OCI-LY3 (cell line): ENCODE measurements at regions not wholly inside any gene's neighbourhood (a gene's known extent, or its start where the extent isn't known, plus 50 kb on each side); places are given as distances from the start of the nearest gene placed in this dataset.

Source experiments
- H2AFZ ChIP-seq: fragments of 200-600, 300-600 bp; shearing (Covaris generic); 2 replicates; pipeline ENCODE4 v1.6.0; 2014; ENCODE audit warnings: antibody characterized with exemption, low read depth, low read length
- H3K27ac ChIP-seq: fragments of 200-600, 300-600 bp; sonication (generic); 2 replicates; pipeline ENCODE4 v1.5.1; 2014; ENCODE audit warnings: mild to moderate bottlenecking, low read length, moderate library complexity, mixed read lengths
- H3K27me3 ChIP-seq: fragments of 200-600, 300-600 bp; sonication (generic); 2 replicates; pipeline ENCODE4 v1.6.1; 2014; ENCODE audit warnings: low read depth, low read length, mixed read lengths
- H3K36me3 ChIP-seq: fragments of 200-600, 300-600 bp; sonication (generic); replicated peaks from 2 replicates; pipeline ENCODE3; 2014; ENCODE audit warnings: low read depth, low read length, mixed read lengths
- H3K4me1 ChIP-seq: fragments of 300-600, 200-600 bp; sonication (generic); 2 replicates; pipeline ENCODE4 v1.6.1; 2014; ENCODE audit warnings: low read length, mixed read lengths
- H3K4me2 ChIP-seq: fragments of 200-600, 300-600 bp; sonication (generic); 2 replicates; pipeline ENCODE4 v1.6.1; 2014; ENCODE audit warnings: low read length, mixed read lengths
- H3K4me3 ChIP-seq: fragments of 300-600, 200-600 bp; sonication (generic); 2 replicates; pipeline ENCODE4 v1.5.1; 2014; ENCODE audit warnings: antibody characterized with exemption, mild to moderate bottlenecking, low read length, moderate library complexity
- H3K79me2 ChIP-seq: fragments of 300-600, 200-600 bp; shearing (Covaris generic); 2 replicates; pipeline ENCODE4 v1.6.1; 2014; ENCODE audit warnings: mild to moderate bottlenecking, low read length, mixed read lengths
- H3K9ac ChIP-seq: fragments of 300-600, 200-600 bp; shearing (Covaris generic); 2 replicates; pipeline ENCODE4 v1.6.0; 2014; ENCODE audit warnings: mild to moderate bottlenecking, low read length, moderate library complexity
- H3K9me3 ChIP-seq: fragments of 200-600, 300-600 bp; shearing (Covaris generic); 2 replicates; pipeline ENCODE4 v1.6.1; 2014; ENCODE audit warnings: low read length, mixed read lengths; ENCODE audit not compliant: insufficient read depth
- H4K20me1 ChIP-seq: fragments of 200-600, 300-600 bp; sonication (generic); 2 replicates; pipeline ENCODE4 v1.6.1; 2016; ENCODE audit warnings: low read length, mixed read lengths; ENCODE audit not compliant: insufficient read depth
- EZH2phosphoT487 ChIP-seq: fragments of 200-600 bp; shearing (Covaris generic); IDR thresholded peaks from 2 replicates; pipeline ENCODE4 v1.6.1; 2018; ENCODE audit warnings: antibody characterized with exemption, mixed run types, low read depth
- TF ChIP-seq, protein P1 (sequence below): fragments of 200-600, 300-600 bp; sonication (generic); IDR thresholded peaks from 2 replicates; pipeline ENCODE4 v1.5.1; 2014; ENCODE audit warnings: antibody characterized with exemption, low read length, low read depth

- H3K4me1 ChIP-seq: no peaks in the 10 kb centered on the region
- H3K36me3 ChIP-seq: no peaks in the 10 kb centered on the region
- H3K4me2 ChIP-seq: no peak overlapping the region
- H3K27me3 ChIP-seq: no peaks in the 10 kb centered on the region
- H2AFZ ChIP-seq: no peak overlapping the region
- no peaks in the 10 kb centered on the region for H4K20me1 ChIP-seq
- no peak overlapping the region for H3K9ac ChIP-seq
- H3K4me3 ChIP-seq: no peak overlapping the region
- no peaks in the 10 kb centered on the region for H3K79me2 ChIP-seq
- H3K9me3 ChIP-seq: no peaks in the 10 kb centered on the region
- TF ChIP-seq EZH2phosphoT487: no peak
- TF ChIP-seq, protein P1, sequence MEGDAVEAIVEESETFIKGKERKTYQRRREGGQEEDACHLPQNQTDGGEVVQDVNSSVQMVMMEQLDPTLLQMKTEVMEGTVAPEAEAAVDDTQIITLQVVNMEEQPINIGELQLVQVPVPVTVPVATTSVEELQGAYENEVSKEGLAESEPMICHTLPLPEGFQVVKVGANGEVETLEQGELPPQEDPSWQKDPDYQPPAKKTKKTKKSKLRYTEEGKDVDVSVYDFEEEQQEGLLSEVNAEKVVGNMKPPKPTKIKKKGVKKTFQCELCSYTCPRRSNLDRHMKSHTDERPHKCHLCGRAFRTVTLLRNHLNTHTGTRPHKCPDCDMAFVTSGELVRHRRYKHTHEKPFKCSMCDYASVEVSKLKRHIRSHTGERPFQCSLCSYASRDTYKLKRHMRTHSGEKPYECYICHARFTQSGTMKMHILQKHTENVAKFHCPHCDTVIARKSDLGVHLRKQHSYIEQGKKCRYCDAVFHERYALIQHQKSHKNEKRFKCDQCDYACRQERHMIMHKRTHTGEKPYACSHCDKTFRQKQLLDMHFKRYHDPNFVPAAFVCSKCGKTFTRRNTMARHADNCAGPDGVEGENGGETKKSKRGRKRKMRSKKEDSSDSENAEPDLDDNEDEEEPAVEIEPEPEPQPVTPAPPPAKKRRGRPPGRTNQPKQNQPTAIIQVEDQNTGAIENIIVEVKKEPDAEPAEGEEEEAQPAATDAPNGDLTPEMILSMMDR: no peak
- no peak overlapping the region for H3K27ac ChIP-seq
Measured at GRCh38 chr13:22644941-22645340, 535.8 kb upstream of the SGCG start.

DNA sequence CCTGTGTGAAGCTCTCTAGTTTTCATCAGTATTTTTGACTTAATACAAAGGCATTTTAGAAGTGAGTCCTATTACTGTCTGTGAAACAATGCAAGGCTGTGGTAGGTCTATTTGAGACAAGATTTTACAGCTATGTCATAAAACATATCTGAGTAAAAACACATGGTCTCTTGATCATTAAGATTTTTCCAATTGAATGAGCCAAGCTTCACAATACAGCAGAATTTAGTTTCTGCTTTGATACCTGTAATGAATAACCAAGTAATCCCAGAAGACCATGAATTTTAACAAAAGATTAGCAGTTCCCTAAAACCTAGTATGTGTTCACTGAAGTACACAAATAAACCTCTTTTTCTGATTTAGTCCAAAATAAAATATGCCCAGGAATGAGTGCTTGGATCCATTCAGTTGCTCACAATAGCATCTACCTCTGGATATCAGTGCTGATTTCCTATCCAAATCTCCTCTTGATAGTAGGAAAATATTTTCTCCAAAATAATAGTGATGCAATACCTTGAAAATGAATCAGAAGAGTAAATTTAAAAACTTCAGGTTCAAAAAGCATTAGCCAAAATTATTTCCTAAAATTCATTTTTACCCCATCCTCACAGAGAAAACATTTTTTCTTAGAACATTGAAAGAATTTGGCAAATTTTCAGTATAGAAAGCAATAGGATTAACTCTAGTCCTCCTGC is 533.5 kb upstream of the SGCG start:
- TF ChIP-seq, protein P1: no peak
- no peak for TF ChIP-seq EZH2phosphoT487
- Histone ChIP-seq H3K36me3 (no peaks in the 10 kb centered on the region), H2AFZ (no peak overlapping the region), H3K4me1 (no peaks in the 10 kb centered on the region), H3K27me3 (no peaks in the 10 kb centered on the region), H3K4me2 (no peak overlapping the region), H3K27ac (no peak overlapping the region), H4K20me1 (no peaks in the 10 kb centered on the region), H3K9me3 (no peaks in the 10 kb centered on the region), H3K9ac (no peak overlapping the region), H3K4me3 (no peak overlapping the region), H3K79me2 (no peaks in the 10 kb centered on the region)

GRCh38 chr13:22648320-22648801 is 532.4 kb upstream of the SGCG start:
- H2AFZ ChIP-seq: no peak overlapping the region
- H3K79me2 ChIP-seq: no peaks in the 10 kb centered on the region
- no peak overlapping the region for H3K4me2 ChIP-seq
- H3K4me3 ChIP-seq: no peak overlapping the region
- H3K27ac ChIP-seq: no peak overlapping the region
- no peaks in the 10 kb centered on the region for H3K36me3 ChIP-seq
- TF ChIP-seq, protein P1: no peak
- no peak for TF ChIP-seq EZH2phosphoT487
- H3K27me3 ChIP-seq: no peaks in the 10 kb centered on the region
- H3K4me1 ChIP-seq: no peaks in the 10 kb centered on the region
- no peaks in the 10 kb centered on the region for H3K9me3 ChIP-seq
- no peak overlapping the region for H3K9ac ChIP-seq
- H4K20me1 ChIP-seq: no peaks in the 10 kb centered on the region

GRCh38 chr13:22652796-22653195 is 528.0 kb upstream of the SGCG start:
- no peak overlapping the region for H2AFZ ChIP-seq
- no peaks in the 10 kb centered on the region for H3K27me3 ChIP-seq
- TF ChIP-seq, protein P1: no peak
- no peak for TF ChIP-seq EZH2phosphoT487
- no peaks in the 10 kb centered on the region for H3K79me2 ChIP-seq
- H3K4me2 ChIP-seq: no peak overlapping the region
- H3K9ac ChIP-seq: no peak overlapping the region
- H3K4me1 ChIP-seq: no peaks in the 10 kb centered on the region
- no peak overlapping the region for H3K4me3 ChIP-seq
- H4K20me1 ChIP-seq: no peaks in the 10 kb centered on the region
- no peak overlapping the region for H3K27ac ChIP-seq
- no peaks in the 10 kb centered on the region for H3K9me3 ChIP-seq
- no peaks in the 10 kb centered on the region for H3K36me3 ChIP-seq
